RKO (cell line): ENCODE measurements at regions not wholly inside any gene's neighbourhood (a gene's known extent, or its start where the extent isn't known, plus 50 kb on each side); places are given as distances from the start of the nearest gene placed in this dataset.
A peak's percentile ranks its signal among the peaks of the same experiment; 100 is the strongest.
"Not testable (repeated sequence)": the region's sequence is repeated elsewhere in the genome, so short reads cannot be mapped to it uniquely, and the experiment has no call there.

Source experiments
- DNase-seq: peaks from one replicate; pipeline ENCODE4 v3.0.0-alpha.2; 2016; ENCODE audit warnings: low spot score

DNA sequence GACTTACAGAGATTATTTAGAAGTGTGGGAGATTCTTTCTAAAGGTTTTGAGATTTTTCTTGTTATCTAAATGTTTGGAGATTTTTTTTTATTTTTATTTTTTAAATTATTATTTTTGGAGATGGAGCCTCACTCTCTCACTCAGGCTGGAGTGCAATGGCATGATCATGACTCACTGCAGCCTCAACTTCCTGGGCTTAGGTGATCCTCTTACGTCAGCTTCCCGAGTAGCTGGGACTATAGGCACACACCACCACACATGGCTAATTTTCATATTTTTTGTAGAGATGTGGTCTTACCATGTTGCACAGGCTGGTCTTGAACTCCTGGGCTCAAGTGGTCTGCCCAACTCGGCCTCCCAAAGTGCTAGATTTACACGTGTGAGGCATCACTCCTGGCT lies 694.5 kb downstream of the TLE1 start:
- DNase-seq: peak; percentile 62

DNA sequence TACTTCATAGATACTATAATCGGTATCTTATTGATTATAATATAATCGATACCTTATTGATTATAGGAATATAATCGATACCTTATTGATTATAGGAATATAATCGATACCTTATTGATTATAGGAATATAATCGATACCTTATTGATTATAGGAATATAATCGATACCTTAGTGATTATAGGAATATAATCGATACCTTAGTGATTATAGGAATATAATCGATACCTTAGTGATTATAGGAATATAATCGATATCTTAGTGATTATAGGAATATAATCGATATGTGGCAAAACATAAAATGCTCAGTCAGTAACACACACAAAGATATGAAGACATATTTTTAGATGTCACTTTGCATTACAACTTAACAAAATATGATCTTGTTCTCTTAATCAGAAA lies 703.8 kb downstream of the TLE1 start:
- not testable (repeated sequence) for DNase-seq

DNA sequence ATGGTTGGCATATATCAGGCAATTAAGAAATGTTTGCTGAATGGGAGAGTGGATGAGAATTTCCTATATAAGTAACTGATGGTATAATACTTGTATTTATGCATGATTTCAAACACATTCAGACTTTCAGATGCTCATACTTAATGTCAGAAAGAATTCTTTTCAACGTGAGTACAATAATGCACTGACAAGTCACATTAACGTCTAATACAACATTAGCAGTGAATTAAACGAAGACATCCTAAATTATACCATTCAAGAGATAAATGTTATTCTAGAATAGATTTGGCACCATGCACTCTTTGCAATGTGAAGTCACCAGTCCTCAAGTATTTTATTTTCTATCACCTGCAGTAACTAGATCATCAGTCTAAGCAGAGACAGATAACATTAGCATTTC lies 712.9 kb downstream of the TLE1 start:
- no peak for DNase-seq

DNA sequence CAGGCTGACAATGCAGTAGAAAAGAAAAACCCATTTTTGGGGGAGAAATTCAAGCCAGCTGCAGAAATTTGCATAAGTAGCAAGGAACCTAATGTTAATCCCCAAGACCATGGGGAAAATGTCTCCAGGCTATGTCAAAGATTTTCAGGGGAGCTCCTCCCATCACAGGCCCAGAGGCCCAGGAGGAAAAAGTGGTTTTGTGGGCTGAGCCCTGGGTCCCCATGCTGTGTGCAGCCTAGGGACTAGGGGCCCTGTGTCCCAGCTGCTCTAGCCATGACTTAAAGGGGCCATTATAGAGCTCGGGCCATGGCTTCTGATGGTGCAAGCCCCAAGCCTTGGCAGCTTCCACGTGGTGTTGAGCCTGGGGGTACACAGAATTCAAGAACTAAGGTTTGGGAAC lies 719.0 kb downstream of the TLE1 start:
- not testable (repeated sequence) for DNase-seq

DNA sequence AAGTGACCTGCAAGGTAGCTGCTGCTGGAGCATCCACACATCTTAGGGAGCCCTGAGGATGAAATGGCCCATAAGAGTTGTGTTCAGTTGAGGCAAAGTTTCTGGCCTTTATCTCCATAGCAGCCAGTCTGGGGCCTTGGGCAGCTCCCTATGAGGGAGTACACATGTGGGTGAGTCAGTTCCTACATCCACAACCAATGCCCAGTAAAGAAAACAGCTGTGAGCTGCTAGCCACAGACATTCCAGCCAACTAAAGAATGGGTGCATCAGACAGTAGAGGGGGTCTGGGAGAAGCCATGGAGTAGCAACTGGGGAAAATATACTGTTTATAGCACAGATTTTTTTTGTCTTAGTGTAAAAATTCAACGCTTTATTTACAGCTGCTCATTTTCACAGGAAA lies 720.7 kb downstream of the TLE1 start:
- DNase-seq: no peak

DNA sequence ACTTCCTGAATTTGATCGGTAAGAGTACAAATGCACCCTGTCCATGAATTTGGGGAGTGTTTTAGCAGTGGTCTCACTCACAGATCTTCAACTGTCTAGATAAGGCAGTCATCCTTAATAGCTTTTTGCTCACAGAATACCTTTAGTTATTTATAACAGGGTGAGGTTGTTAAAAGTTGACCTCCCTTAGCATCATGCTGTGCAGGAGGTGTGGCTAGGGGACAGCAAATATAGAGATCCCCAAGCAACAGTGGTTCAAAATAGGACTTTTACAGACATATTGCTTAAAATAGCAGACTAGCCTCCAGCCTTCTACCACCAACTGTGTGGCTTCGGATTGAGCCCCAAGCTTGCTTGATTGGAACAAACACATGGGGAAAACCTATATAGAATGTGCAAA lies 724.4 kb downstream of the TLE1 start:
- DNase-seq: no peak

DNA sequence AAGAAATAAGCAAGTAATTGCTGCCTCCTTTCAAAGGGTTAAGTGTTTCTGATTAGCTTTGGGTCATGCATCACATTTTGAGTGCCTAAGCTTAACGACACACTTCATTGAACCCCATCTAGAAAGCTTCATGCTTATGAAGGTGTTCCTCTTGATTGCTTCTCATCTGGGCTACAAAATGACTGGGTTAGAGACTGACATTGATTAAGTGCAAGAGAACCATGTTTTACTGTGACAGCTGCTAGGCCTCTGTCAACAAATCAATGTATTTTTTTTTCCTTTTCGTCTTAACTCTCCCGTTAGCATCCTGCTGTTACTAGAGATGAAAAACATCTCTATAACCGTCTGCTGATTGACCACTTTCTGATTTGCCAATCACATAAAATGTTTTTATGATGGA lies 725.0 kb downstream of the TLE1 start:
- no peak for DNase-seq

DNA sequence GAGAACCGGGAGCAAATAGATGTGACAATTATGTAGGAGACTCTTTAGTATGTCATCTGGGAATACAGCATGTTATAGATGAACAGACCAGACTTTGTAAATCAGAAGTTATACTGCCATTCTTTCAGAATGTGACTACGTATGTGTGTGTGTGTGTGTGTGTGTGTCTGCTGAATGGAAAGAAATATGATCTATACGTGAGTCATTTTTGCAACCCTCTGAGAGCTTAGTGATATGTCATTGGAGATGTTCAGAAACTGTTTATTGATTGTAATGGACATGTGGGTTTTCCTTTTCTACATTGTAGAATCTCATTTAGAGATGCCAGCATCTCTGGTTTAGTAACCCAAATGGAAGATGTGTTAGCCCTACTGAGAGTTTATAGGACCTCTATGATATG lies 731.5 kb downstream of the TLE1 start:
- DNase-seq: no peak

DNA sequence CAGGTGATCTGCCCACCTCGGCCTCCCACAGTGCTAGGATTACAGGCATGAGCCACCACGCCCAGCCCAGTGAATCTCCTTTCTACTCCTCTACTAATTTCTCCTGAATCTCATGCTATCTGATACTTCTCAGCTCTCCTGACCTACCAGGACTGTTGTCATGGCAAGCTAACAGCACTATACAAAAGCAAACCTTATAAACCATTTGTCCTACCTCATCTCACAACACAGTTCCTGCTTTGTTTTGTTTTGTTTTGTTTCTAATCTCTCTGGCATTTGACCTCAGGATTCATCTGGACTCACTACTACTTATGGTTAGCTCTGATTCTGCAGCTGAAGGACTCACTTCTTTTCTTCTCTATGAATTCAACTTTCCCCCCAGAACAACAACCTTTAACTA lies 734.8 kb downstream of the TLE1 start:
- no peak for DNase-seq

DNA sequence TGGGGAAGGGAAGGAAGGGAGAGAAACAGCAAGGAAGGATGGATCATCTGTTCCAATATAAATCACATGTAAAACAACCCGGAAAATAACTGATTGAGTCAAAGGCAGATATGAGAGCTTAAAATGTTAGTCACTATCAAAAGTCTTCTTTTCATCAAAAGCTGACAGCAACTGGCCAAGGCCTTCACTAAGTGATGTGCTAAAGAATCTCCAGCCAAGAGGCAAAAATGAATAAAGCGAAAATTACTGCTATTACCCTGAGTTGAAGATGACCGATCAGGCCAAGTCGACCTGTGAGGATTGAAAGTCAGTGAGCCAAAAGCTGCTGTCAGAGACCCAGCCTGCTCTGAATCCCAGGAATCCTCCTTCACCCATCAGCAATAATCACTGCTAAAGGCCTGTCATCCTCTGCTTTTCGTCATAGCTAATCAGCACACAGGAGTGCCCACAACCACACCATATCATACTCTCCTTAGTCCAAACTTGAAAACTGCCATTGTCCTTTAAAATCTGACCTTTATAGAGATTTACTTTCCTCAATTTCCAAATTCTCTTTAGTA lies 736.9 kb downstream of the TLE1 start:
- no peak for DNase-seq

DNA sequence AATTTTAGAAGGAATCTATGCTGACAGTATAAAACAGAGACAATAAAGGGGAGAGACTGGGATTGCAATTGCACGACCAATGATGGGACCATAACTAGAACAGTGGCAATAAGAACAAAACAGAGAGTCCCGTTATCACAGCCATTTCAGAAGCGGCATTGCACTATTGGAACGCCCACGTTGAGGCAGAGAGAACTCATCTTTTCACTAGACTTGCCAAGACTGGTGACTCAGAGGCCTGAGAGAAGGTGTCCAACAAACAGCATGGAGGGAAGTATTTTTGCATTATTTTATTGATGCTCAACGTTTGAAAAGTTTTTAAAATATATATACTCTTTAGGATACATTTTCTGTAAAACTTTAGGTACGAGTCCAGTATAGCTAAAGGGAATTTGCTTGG lies 737.7 kb downstream of the TLE1 start:
- peak; percentile 12 for DNase-seq

DNA sequence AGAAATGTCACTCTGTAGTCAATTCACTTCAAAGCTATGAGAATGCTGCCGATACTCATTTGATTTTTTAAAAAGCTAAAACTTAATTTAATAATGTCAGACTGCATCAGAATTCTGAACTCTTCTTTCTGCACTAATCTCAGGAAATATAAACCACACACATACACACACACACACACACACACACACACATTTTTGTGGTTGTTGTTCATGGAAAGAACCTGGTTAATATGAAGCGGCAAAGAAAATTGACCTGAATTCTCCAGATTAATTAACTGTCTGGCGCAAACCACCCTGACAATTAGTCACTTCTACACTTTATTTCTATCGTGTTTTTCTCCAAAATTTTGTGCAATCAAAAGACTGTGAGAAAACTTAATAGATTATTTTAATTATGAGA lies 740.5 kb downstream of the TLE1 start:
- no peak for DNase-seq

DNA sequence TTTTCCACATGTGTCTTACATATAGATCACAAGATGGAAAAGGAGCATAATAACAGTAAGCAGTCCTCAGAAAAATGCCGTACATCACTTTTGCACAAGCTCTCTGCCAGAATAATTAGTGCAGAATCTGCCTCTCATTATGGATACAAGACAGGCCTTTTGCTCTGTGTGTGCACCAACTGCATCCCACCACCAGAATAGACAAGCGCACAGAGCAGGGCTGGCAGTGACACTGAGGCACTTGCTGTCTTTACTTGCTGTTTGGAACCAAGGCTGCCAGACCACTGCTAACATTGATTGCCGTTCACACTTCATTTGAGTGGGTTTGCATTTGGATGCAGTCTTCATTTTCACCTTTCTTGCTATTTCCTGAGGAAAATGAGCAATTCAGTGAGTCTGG lies 741.3 kb downstream of the TLE1 start:
- no peak for DNase-seq

DNA sequence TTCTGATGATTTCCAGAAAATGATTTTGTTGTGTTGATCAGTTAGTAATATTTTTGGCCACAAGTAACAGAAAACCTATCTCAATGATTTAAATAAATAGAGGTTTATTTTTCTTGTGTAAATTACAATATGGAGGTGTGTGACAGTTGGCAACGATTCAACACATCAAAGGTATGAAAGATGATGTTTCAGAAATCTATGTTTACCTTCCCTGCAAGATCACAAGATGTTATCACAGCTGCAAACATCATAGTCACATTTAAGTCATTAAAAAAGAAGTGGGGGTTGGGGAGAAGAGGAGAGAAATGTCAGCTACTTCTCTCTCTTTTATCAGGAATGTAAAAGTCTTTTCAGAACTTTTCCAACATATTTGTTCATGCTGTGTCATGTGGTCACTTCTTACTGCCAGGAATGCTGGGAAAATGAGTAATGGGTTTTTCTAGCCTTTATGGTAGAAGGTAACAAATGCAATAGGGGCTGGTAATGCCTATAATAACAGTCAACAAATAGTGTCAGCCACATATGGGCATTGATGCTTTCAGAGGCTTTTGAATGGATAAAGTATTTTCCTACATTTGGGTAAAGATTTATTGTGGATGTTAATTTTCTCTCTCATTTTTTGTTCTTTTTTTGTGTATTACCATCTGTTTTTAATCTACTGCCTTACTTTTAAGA lies 742.7 kb downstream of the TLE1 start:
- no peak for DNase-seq

DNA sequence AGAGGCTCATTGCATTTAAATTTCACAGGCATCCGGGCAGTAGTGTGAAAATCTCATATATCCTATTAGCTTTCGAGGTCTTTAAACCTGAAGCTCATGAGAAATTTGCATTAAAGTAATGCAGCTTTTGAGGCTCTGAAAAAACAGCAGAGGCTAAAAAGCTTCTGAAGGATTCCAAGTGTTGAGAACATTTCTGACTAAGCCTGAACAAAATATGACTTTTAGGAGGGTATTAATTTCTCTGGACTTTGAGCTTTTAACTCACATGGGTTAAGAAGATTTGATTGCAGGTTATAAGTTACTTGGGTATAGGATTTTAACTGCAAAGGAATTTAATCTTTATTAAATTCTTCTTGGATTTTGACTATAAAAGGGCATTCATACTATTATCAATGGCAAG lies 743.9 kb downstream of the TLE1 start:
- DNase-seq: no peak

DNA sequence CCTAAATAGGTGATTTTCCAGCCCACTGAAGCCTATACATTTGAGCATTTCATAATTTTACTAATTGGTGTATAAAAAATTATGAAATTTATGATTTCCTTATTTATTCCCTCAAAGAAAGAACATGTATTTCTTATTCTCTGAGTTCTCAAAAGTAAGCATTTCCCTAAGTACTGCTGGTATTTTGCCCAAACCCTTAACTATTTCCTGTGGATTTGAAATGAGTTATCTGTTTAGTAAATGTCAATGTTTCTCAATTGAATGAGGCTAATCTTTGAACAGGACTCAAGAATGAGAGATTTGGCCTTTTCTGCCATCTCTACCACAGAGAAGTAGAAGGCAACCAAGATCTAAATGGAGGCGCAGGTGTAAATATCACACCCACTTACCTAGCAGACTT lies 751.7 kb downstream of the TLE1 start:
- no peak for DNase-seq

DNA sequence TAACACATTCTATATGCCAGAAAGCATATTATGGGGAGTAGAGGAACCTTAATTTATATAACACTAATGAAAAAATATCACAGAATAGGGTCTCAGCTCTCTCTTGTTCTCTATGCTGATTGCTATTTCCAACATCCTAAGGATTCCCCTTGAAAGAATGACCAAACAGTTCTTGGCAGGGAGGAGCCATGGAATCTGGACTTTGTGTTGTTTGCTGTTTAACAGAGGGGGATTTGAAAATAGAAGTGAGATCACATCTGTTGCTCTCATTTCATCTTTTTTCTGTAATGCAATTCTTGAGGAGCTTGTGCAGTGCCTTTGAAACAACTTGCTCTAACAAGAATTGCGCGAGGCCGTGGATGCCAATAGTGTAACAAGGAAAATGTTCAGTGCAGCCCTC lies 755.3 kb downstream of the TLE1 start:
- no peak for DNase-seq

DNA sequence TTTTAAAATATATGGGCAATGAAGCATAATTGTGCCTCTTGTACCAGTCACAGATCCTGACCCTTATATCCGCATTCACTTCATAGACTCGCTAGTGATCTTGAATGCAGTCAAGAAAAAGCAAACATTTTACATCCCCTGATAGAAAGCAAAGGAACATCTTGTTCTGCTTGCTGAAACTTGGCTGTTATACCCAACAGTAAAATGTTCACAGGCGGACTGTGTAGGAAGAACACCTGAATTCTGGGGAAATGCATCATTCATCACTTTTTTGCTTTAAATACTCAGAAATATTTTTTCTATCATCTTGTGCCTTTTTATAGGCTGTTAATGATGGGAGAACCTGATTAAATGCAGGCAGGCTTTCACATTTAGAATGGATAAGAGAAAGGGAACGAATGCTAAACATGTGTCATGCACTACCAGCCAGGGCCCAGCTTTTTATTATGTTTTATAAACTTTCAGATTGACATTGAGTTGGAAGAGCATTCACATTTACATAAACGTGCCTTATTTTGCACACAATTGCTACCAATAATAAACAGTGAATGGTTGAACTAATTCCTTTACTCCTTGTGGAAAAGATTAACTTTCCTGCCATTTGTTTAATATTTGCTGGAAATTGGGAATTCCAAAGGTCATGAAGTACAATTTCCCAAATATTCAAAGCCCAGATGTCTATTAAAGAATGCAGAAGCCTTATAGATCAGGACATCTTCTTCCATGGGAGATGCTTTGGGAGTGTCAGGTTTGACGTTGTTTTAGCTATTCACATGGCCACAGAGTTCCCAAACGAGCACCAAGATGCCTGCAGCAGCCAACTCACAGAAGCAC lies 756.2 kb downstream of the TLE1 start:
- DNase-seq: no peak

DNA sequence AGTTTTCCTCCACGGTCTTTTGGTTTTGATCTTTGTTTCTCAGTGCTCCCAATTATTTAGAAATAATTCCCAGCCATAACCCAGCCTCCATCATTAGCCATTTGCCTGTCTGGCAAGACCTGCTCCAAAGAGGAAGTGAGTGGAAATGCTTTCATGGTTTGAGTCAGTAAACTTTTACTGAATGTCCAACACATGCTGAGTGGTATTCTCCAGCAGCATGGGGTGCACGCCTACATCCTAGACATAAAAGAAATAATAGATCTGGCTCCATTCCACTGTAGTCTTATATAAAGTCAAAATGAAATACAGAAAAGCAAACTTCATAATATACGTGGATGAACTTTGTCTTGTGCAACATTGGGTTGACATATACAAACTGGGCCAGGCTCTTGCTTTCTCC lies 757.2 kb downstream of the TLE1 start:
- no peak for DNase-seq

DNA sequence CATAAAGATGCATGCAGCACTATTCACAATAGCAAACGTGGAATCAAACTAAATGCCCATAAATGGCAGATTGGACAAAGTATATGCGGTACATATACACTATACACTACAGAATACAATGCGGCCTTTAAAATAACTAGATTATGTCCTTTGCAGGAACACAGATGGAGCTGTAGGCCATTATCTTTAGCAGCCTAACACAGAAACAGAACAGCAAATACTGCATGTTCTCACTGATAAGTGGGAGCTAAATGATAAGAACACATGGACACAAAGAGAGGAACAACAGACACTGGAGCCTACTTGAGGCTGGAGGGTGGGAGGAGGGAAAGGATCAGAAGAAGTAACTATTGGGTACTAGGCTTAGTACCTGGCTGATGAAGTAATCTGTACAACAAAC lies 758.2 kb downstream of the TLE1 start:
- no peak for DNase-seq

DNA sequence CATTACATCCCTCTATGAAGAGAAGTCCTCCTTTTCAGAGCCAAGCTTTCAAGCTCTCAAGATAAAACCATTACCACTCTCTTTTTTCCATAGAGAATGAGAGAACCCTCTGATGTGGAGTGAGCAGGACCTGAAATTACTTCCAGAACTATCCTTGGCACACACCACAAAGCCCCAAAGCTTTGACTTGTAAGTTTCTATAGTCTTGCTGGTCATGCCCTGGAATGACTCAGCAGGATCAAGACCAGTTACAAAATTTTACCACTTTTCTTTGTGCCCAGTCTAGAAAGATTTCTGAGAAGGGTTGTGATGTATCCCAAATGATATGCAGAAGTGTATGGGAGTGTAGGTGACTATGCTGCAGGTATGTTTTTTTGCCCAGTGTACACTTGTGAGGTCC lies 760.6 kb downstream of the TLE1 start:
- no peak for DNase-seq

DNA sequence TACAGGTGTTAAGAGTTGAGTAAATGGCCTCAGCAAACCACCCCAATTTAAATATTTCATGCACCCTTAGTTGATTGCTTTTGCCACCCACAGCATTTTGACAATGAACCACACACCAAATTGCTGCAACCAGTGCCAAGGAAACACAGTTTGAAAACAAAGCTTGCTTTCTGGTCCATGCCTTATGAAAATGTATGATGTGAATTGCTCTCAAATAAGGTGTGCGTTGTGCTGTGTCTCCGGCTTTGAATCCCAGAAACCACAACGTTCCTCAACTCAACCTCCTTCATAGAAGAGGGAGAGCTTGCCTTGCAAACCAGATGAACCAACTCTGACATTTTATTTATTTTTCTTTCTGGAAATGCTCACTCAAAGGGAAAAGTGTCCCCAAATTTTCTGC lies 762.7 kb downstream of the TLE1 start:
- DNase-seq: no peak

DNA sequence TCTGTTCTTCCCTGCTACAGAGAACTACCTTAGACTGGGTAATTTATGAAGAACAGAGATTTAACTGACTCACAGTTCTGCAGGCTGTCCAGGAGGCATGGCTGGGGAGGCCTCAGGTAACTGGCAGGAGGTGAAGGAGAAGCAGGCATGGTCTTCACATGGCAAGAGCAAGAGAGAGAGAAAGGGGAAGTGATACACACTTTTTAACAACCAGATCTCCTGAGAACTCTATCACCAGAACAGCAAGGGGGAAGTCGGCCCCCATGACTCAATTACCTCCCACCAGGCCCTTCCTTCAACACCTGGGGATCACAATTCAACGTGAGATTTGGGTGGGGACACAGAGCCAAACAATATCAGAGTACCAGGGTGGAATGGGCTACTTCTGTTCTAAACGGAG lies 766.8 kb downstream of the TLE1 start:
- DNase-seq: no peak

DNA sequence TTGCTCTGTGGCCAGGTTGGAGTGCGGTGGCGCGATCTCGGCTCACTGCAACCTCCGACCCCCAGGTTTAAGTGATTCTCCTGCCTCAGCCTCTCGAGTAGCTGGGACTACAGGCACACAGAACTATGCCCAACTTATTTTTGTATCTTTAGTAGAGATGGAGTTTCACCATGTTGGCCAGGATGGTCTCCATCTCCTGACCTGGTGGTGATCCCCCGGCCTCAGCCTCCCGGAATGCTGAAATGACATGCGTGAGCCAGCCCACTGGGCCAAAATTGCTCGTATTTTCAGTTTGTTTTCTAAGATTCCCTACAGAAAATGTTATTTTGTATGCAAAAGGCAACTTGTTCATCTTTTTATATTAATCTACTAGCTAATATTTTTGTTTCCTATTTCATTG lies 782.6 kb downstream of the TLE1 start:
- no peak for DNase-seq
